WTC11 (cell line): ENCODE measurements at regions not wholly inside any gene's neighbourhood (a gene's known extent, or its start where the extent isn't known, plus 50 kb on each side); places are given as distances from the start of the nearest gene placed in this dataset.

ENCODE experiments used
- ATAC-seq: fragments of 200-7000 bp; cut with Tn5 transposase; 2 replicates; pipeline ENCODE4 v1.10.0; 2021; ENCODE audit warnings: mild to moderate bottlenecking, moderate library complexity
- CTCF ChIA-PET: fragments of 300-600 bp; sonication (Branson Sonifier 250); formaldehyde crosslinking; loops from one replicate; lab custom pipeline; 2021; ENCODE audit warnings: antibody characterized with exemption; lab: Charles Lee
- POLR2A ChIA-PET: fragments of 350-600 bp; sonication (Branson Sonifier 250); formaldehyde crosslinking; loops from one replicate; lab custom pipeline; 2021; ENCODE audit warnings: antibody characterized with exemption; lab: Charles Lee
- DNase-seq: peaks from one replicate; pipeline ENCODE4 v3.0.0; 2021; ENCODE audit warnings: low spot score
- H3K27ac Mint-ChIP-seq: 2 replicates; pipeline ENCODE4 v1.8.0; 2021; ENCODE audit warnings: mixed read lengths
- H3K27me3 Mint-ChIP-seq: 2 replicates; pipeline ENCODE4 v1.8.0; 2021; ENCODE audit warnings: low read depth, mild to moderate bottlenecking, moderate library complexity, mixed read lengths
- H3K36me3 Mint-ChIP-seq: 2 replicates; pipeline ENCODE4 v1.8.0; 2021; ENCODE audit warnings: mixed read lengths
- H3K4me1 Mint-ChIP-seq: 2 replicates; pipeline ENCODE4 v1.8.0; 2022; ENCODE audit warnings: mixed read lengths
- H3K4me3 Mint-ChIP-seq: 2 replicates; pipeline ENCODE4 v1.8.0; 2021; ENCODE audit warnings: mild to moderate bottlenecking, moderate library complexity, mixed read lengths
- H3K9me3 Mint-ChIP-seq: 2 replicates; pipeline ENCODE4 v1.8.0; 2021; ENCODE audit warnings: mixed read lengths
- ATF6 ChIP-seq: sonication (generic); formaldehyde crosslinking; IDR thresholded peaks from 2 replicates; pipeline ENCODE4 v1.8.1; 2023; ENCODE audit warnings: mild to moderate bottlenecking, missing genetic modification reagents
- CDX4 ChIP-seq: fragments of 250-450 bp; sonication (Bioruptor Pico); IDR thresholded peaks from 2 replicates; pipeline ENCODE4 v1.9.0; 2021; ENCODE audit warnings: moderate library complexity, mild to moderate bottlenecking, inconsistent platforms, borderline replicate concordance
- CTCF ChIP-seq: fragments of 200-600 bp; IDR thresholded peaks from 2 replicates; pipeline ENCODE4 v1.8.0; 2022; ENCODE audit warnings: antibody characterized with exemption
- E2F1 ChIP-seq: sonication (generic); formaldehyde crosslinking; IDR thresholded peaks from 2 replicates; pipeline ENCODE4 v1.8.0; 2022; ENCODE audit warnings: mild to moderate bottlenecking, missing genetic modification reagents
- ELF4 ChIP-seq: sonication (generic); formaldehyde crosslinking; IDR thresholded peaks from 2 replicates; pipeline ENCODE4 v1.8.1; 2022; ENCODE audit warnings: low read depth, mild to moderate bottlenecking, moderate library complexity, missing genetic modification reagents
- ERG ChIP-seq: fragments of 250-450 bp; sonication (Bioruptor Pico); IDR thresholded peaks from 2 replicates; pipeline ENCODE4 v1.8.0; 2021; ENCODE audit warnings: mild to moderate bottlenecking
- HMGA2 ChIP-seq: fragments of 250-450 bp; sonication (Bioruptor Pico); IDR thresholded peaks from 2 replicates; pipeline ENCODE4 v1.4.0; 2021; ENCODE audit warnings: mild to moderate bottlenecking, moderate library complexity
- HMGXB4 ChIP-seq: sonication (generic); formaldehyde crosslinking; IDR thresholded peaks from 2 replicates; pipeline ENCODE4 v1.8.1; 2023; ENCODE audit warnings: mild to moderate bottlenecking, moderate library complexity, missing genetic modification reagents
- MYBL2 ChIP-seq: sonication (generic); formaldehyde crosslinking; IDR thresholded peaks from 2 replicates; pipeline ENCODE4 v1.8.1; 2023; ENCODE audit warnings: mild to moderate bottlenecking, moderate library complexity, missing genetic modification reagents
- OVOL2 ChIP-seq: fragments of 250-450 bp; sonication (Bioruptor Pico); IDR thresholded peaks from 2 replicates; pipeline ENCODE4 v1.9.0; 2021; ENCODE audit warnings: mild to moderate bottlenecking, borderline replicate concordance
- RORB ChIP-seq: fragments of 250-450 bp; sonication (Bioruptor Pico); IDR thresholded peaks from 2 replicates; pipeline ENCODE4 v1.9.0; 2021; ENCODE audit warnings: mild to moderate bottlenecking
- SOX15 ChIP-seq: fragments of 250-450 bp; sonication (Bioruptor Pico); IDR thresholded peaks from 2 replicates; pipeline ENCODE4 v1.9.0; 2021; ENCODE audit warnings: mild to moderate bottlenecking
- USF1 ChIP-seq: sonication (generic); formaldehyde crosslinking; IDR thresholded peaks from 2 replicates; pipeline ENCODE4 v1.8.0; 2022; ENCODE audit warnings: mild to moderate bottlenecking, missing genetic modification reagents
- ZNF121 ChIP-seq: sonication (generic); formaldehyde crosslinking; IDR thresholded peaks from 2 replicates; pipeline ENCODE4 v1.8.0; 2023; ENCODE audit warnings: missing genetic modification reagents
- ZNF219 ChIP-seq: sonication (generic); formaldehyde crosslinking; IDR thresholded peaks from 2 replicates; pipeline ENCODE4 v1.8.0; 2023; ENCODE audit warnings: missing genetic modification reagents, mild to moderate bottlenecking, borderline replicate concordance
- ZNF232 ChIP-seq: sonication (generic); formaldehyde crosslinking; IDR thresholded peaks from 2 replicates; pipeline ENCODE4 v1.8.0; 2022; ENCODE audit warnings: mild to moderate bottlenecking, missing genetic modification reagents
- ZNF423 ChIP-seq: fragments of 250-450 bp; sonication (Bioruptor Pico); IDR thresholded peaks from 2 replicates; pipeline ENCODE4 v2.1.2; 2022; ENCODE audit warnings: mild to moderate bottlenecking, moderate library complexity
- ZNF512 ChIP-seq: sonication (generic); formaldehyde crosslinking; IDR thresholded peaks from 2 replicates; pipeline ENCODE4 v1.8.1; 2022; ENCODE audit warnings: missing genetic modification reagents, borderline replicate concordance

- DNase-seq (no peak), ATAC-seq (no peak)
- Mint-ChIP-seq H3K36me3 (no peaks in the 10 kb centered on the region), H3K27ac (no peak overlapping the region), H3K4me3 (no peak overlapping the region), H3K9me3 (peaks cover 5% of the 10 kb centered on the region), H3K27me3 (no peaks in the 10 kb centered on the region), H3K4me1 (no peaks in the 10 kb centered on the region)
- ChIA-PET CTCF (no interaction called here), POLR2A (no interaction called here)
- TF ChIP-seq HMGA2 (CRISPR knock-in tag): no peak
- no peak for TF ChIP-seq SOX15 (CRISPR knock-in tag)
- no peak for TF ChIP-seq MYBL2
- TF ChIP-seq ZNF121 (CRISPR knock-in tag): no peak
- no peak for TF ChIP-seq USF1 (CRISPR knock-in tag)
- no peak for TF ChIP-seq ZNF512 (CRISPR knock-in tag)
- TF ChIP-seq ZNF423 (CRISPR knock-in tag): no peak
- TF ChIP-seq ZNF232 (CRISPR knock-in tag): no peak
- no peak for TF ChIP-seq ELF4
- no peak for TF ChIP-seq HMGXB4 (CRISPR knock-in tag)
- no peak for TF ChIP-seq ATF6 (CRISPR knock-in tag)
- TF ChIP-seq RORB (CRISPR knock-in tag): no peak
- TF ChIP-seq CTCF: no peak
- TF ChIP-seq CDX4: no peak
- TF ChIP-seq ERG (CRISPR knock-in tag): no peak
- no peak for TF ChIP-seq ZNF219 (CRISPR knock-in tag)
- no peak for TF ChIP-seq E2F1 (CRISPR knock-in tag)
- no peak for TF ChIP-seq OVOL2 (CRISPR knock-in tag)
Measured at GRCh38 chr6:112651239-112651638, 304.1 kb downstream of the RFPL4B start.
